NT2/D1 (cell line): ENCODE measurements at regions not wholly inside any gene's neighbourhood (a gene's known extent, or its start where the extent isn't known, plus 50 kb on each side); places are given as distances from the start of the nearest gene placed in this dataset.

Source experiments
- YY1 ChIP-seq: IDR thresholded peaks from 2 replicates; pipeline ENCODE4 v1.6.1; 2011; ENCODE audit not compliant: insufficient read length, insufficient read depth
- ZNF274 ChIP-seq: IDR thresholded peaks from 2 replicates; pipeline ENCODE4 v1.6.1; 2011; ENCODE audit warnings: mild to moderate bottlenecking, low read depth, low read length

DNA sequence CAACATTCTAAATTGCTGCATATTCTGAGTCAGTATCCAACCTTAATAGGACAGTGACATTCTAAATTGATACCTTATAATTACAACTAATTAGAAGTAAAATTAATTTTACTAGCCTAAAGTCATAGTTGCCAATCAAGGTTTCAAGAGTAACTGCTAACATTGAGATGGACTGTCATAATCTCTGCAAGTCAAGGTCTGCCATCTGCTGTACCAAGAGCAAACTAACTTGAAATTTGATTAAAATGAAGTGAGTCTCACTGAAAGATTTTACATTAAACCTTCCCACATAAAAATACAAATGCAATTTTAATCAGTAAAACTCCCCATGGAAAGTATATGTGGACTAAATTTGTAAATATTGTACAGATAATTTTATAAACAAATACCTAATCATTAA, 235.3 kb downstream of the PRDM9 start:
- TF ChIP-seq ZNF274 (no peak), YY1 (no peak)
